ENCODE measurements at regions not wholly inside any gene's neighbourhood (a gene's known extent, or its start where the extent isn't known, plus 50 kb on each side); places are given as distances from the start of the nearest gene placed in this dataset.

DNA sequence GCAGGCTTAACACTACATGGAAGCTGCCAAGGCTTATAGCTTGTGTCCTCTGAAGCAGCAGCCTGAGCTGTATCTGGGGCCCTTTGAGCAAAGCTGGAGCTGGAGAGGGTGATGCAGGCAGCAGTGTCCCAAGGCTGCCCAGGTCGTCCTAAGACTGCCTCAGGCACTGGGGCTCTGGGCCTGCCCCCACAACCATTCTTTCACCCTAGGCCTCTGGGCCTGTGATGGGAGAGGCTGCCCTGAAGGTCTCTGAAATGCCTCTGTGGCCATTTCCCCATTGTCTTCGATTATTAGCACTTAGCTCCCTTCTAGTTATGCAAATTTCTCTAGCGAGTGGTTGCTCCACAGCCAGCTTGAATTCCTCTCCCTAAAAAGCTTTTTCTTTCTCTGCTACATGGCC, 142.0 kb downstream of the LRIG2 start:
- no peak for TF ChIP-seq EZH2phosphoT487 (IDR thresholded peaks at IDR 0.05; ENCODE audit: low read length)
- TF ChIP-seq CTCF (IDR thresholded peaks at IDR 0.05; ENCODE audit: low read length): no peak
